ENCODE measurements at regions not wholly inside any gene's neighbourhood (a gene's known extent, or its start where the extent isn't known, plus 50 kb on each side); places are given as distances from the start of the nearest gene placed in this dataset.
"Not testable (repeated sequence)": the region's sequence is repeated elsewhere in the genome, so short reads cannot be mapped to it uniquely, and the experiment has no call there.

GRCh38 chrX:113033966-113034680, 193.5 kb upstream of the AMOT start:
- DNase-seq (ENCODE audit: low spot score), result no peak

GRCh38 chrX:113019958-113020357, 179.3 kb upstream of the AMOT start:
- no peak for DNase-seq (ENCODE audit: low spot score)

GRCh38 chrX:113009837-113010236, 169.2 kb upstream of the AMOT start:
- DNase-seq (ENCODE audit: low spot score), result no peak

- DNase-seq (ENCODE audit: low spot score), result no peak
These were observed 168.4 kb upstream of the AMOT start for GRCh38 chrX:113009029-113009428.

GRCh38 chrX:113001836-113002235, 161.2 kb upstream of the AMOT start:
- no peak for DNase-seq (ENCODE audit: low spot score)

- no peak for DNase-seq (ENCODE audit: low spot score)
These were observed 157.4 kb upstream of the AMOT start for GRCh38 chrX:112997991-112998390.

GRCh38 chrX:112991801-112992200, 151.2 kb upstream of the AMOT start:
- DNase-seq (ENCODE audit: low spot score), result no peak

- no peak for DNase-seq (ENCODE audit: low spot score)
These were observed 139.2 kb upstream of the AMOT start for GRCh38 chrX:112979879-112980278.

- no peak for DNase-seq (ENCODE audit: low spot score)
These were observed 127.9 kb upstream of the AMOT start for GRCh38 chrX:112968351-112969133.

GRCh38 chrX:112967903-112968302, 127.3 kb upstream of the AMOT start:
- DNase-seq (ENCODE audit: low spot score), result no peak

GRCh38 chrX:112967341-112967740, 126.7 kb upstream of the AMOT start:
- no peak for DNase-seq (ENCODE audit: low spot score)

- no peak for DNase-seq (ENCODE audit: low spot score)
These were observed 121.3 kb upstream of the AMOT start for GRCh38 chrX:112961981-112962380.

GRCh38 chrX:112947981-112948615, 107.5 kb upstream of the AMOT start:
- no peak for DNase-seq (ENCODE audit: low spot score)

- no peak for DNase-seq (ENCODE audit: low spot score)
These were observed 105.6 kb upstream of the AMOT start for GRCh38 chrX:112946227-112946626.

GRCh38 chrX:112945826-112946225, 105.2 kb upstream of the AMOT start:
- no peak for DNase-seq (ENCODE audit: low spot score)

- no peak for DNase-seq (ENCODE audit: low spot score)
These were observed 100.7 kb upstream of the AMOT start for GRCh38 chrX:112941209-112941837.

- DNase-seq (ENCODE audit: low spot score), result no peak
These were observed 94.4 kb upstream of the AMOT start for GRCh38 chrX:112935029-112935428.

- DNase-seq (ENCODE audit: low spot score), result no peak
These were observed 91.3 kb upstream of the AMOT start for GRCh38 chrX:112931900-112932299.

- no peak for DNase-seq (ENCODE audit: low spot score)
These were observed 90.8 kb upstream of the AMOT start for GRCh38 chrX:112931478-112931877.

- DNase-seq (ENCODE audit: low spot score), result not testable (repeated sequence)
These were observed 82.8 kb upstream of the AMOT start for GRCh38 chrX:112923381-112923780.

- DNase-seq (ENCODE audit: low spot score), result no peak
These were observed 73.2 kb upstream of the AMOT start for GRCh38 chrX:112913807-112914206.

- no peak for DNase-seq (ENCODE audit: low spot score)
These were observed 69.8 kb upstream of the AMOT start for GRCh38 chrX:112910418-112910817.
